CD14-positive monocyte (primary cell): ENCODE measurements at regions not wholly inside any gene's neighbourhood (a gene's known extent, or its start where the extent isn't known, plus 50 kb on each side); places are given as distances from the start of the nearest gene placed in this dataset.

Experiments used
- DNase-seq, 3 donors: peaks; one replicate each; pipeline ENCODE4 v3.0.0-alpha.2; 2011 to 2022
- H2AFZ ChIP-seq: 2 replicates; pipeline ENCODE4 v1.6.0; 2012; ENCODE audit warnings: mild to moderate bottlenecking, low read depth, low read length, inconsistent platforms; ENCODE audit not compliant: insufficient read depth, poor library complexity, severe bottlenecking
- H3K27ac ChIP-seq, 2 donors: 1 replicate in 1 of 2; 2 replicates in 1 of 2; pipeline ENCODE4 v1.5.1; 2012 to 2013; ENCODE audit warnings: low read length in 2 of 2, control low read depth in 1 of 2, inconsistent platforms in 1 of 2, low read depth in 1 of 2, mild to moderate bottlenecking in 1 of 2
- H3K27me3 ChIP-seq, 2 donors: one replicate each; pipeline versions ENCODE4 v1.6.0 to v1.6.1; 2011 to 2013; ENCODE audit warnings: low read length in 2 of 2; ENCODE audit not compliant: control insufficient read depth in 2 of 2, insufficient read depth in 2 of 2
- H3K36me3 ChIP-seq, 2 donors: replicated peaks in 1 of 2; 1 replicate in 1 of 2; 2 replicates in 1 of 2; pipeline versions ENCODE4 v1.5.1 to v1.6.1; 2012 to 2013; ENCODE audit warnings: low read length in 2 of 2, control low read depth in 1 of 2, inconsistent platforms in 1 of 2, mild to moderate bottlenecking in 1 of 2; ENCODE audit not compliant: insufficient read depth in 2 of 2, control insufficient read depth in 1 of 2
- H3K4me1 ChIP-seq, 2 donors: 1 replicate in 1 of 2; 2 replicates in 1 of 2; pipeline versions ENCODE4 v1.5.1 to v1.6.1; 2012 to 2013; ENCODE audit warnings: low read length in 2 of 2, control low read depth in 1 of 2, inconsistent platforms in 1 of 2, mild to moderate bottlenecking in 1 of 2, moderate library complexity in 1 of 2; ENCODE audit not compliant: insufficient read depth in 2 of 2, control insufficient read depth in 1 of 2
- H3K4me2 ChIP-seq: replicated peaks from 2 replicates; pipeline ENCODE3; 2012; ENCODE audit warnings: low read length, moderate library complexity, mild to moderate bottlenecking; ENCODE audit not compliant: poor library complexity, severe bottlenecking; ENCODE audit errors: extremely low read depth
- H3K4me3 ChIP-seq, 3 experiments: fragments of 200-600 bp in 1 of 3; sonication (generic) in 1 of 3; replicated peaks in 1 of 3; 1 replicate in 2 of 3; 2 replicates in 1 of 3; pipeline ENCODE4 v1.5.1; 2011 to 2013; ENCODE audit warnings: low read length in 3 of 3, mild to moderate bottlenecking in 3 of 3, control low read depth in 2 of 3, low read depth in 2 of 3, inconsistent platforms in 1 of 3, moderate library complexity in 1 of 3
- H3K79me2 ChIP-seq: 2 replicates; pipeline ENCODE4 v1.6.0; 2012; ENCODE audit warnings: mild to moderate bottlenecking, control low read depth, inconsistent platforms, low read length, moderate library complexity; ENCODE audit not compliant: insufficient read depth
- H3K9ac ChIP-seq: 2 replicates; pipeline ENCODE4 v1.6.0; 2017; ENCODE audit warnings: low read length, mild to moderate bottlenecking; ENCODE audit not compliant: insufficient read depth, poor library complexity, severe bottlenecking
- H3K9me3 ChIP-seq, 2 donors: replicated peaks in 1 of 2; 1 replicate in 1 of 2; 2 replicates in 1 of 2; pipeline versions ENCODE4 v1.5.1 to v1.6.1; 2012 to 2013; ENCODE audit warnings: low read length in 2 of 2, control low read depth in 1 of 2; ENCODE audit not compliant: control insufficient read depth in 1 of 2, insufficient read depth in 1 of 2
- H4K20me1 ChIP-seq: 2 replicates; pipeline ENCODE4 v1.6.0; 2012; ENCODE audit warnings: mild to moderate bottlenecking, low read length, control low read depth, moderate library complexity; ENCODE audit not compliant: insufficient read depth
- H3K27ac Mint-ChIP-seq, 7 donors: one replicate each; pipeline ENCODE4 v1.8.0; 2020; ENCODE audit warnings: mild to moderate bottlenecking in 7 of 7, mixed read lengths in 7 of 7, moderate library complexity in 6 of 7, inconsistent platforms in 2 of 7
- H3K27me3 Mint-ChIP-seq, 3 donors: one replicate each; pipeline ENCODE4 v1.8.0; 2021 to 2022; ENCODE audit warnings: low read depth in 3 of 3, mild to moderate bottlenecking in 3 of 3, mixed read lengths in 3 of 3, moderate library complexity in 3 of 3, inconsistent platforms in 1 of 3
- H3K36me3 Mint-ChIP-seq, 2 donors: one replicate each; pipeline ENCODE4 v1.8.0; 2020; ENCODE audit warnings: mixed read lengths in 2 of 2, inconsistent platforms in 1 of 2, mild to moderate bottlenecking in 1 of 2
- H3K4me1 Mint-ChIP-seq: one replicate; pipeline ENCODE4 v1.8.0; 2020; ENCODE audit warnings: mild to moderate bottlenecking, mixed read lengths
- H3K4me3 Mint-ChIP-seq, 2 donors: one replicate each; pipeline ENCODE4 v1.8.0; 2020; ENCODE audit warnings: mild to moderate bottlenecking in 2 of 2, mixed read lengths in 2 of 2, moderate library complexity in 1 of 2
- H3K9me3 Mint-ChIP-seq, 7 donors: one replicate each; pipeline ENCODE4 v1.8.0; 2020 to 2022; ENCODE audit warnings: mixed read lengths in 7 of 7, mild to moderate bottlenecking in 6 of 7, moderate library complexity in 6 of 7, inconsistent platforms in 2 of 7
- WGBS: methylation state at CpG from one replicate; pipeline ENCODE4 v1.1.5; 2013; ENCODE audit warnings: missing lambda C conversion rate; ENCODE audit not compliant: insufficient coverage; 5-methylcytosine and 5-hydroxymethylcytosine counted together
- intact Hi-C, 2 donors: fragments of 100-400 bp; cut with micrococcal nuclease; formaldehyde crosslinking; loops; one replicate each; pipeline versions ENCODE4 v1.15.0 to v1.15.1; 2023
- TF ChIP-seq, protein P1 (sequence below): fragments of 200-600 bp; IDR thresholded peaks from one replicate; pipeline ENCODE4 v1.8.0; 2022; ENCODE audit warnings: antibody characterized with exemption, mild to moderate bottlenecking

DNA sequence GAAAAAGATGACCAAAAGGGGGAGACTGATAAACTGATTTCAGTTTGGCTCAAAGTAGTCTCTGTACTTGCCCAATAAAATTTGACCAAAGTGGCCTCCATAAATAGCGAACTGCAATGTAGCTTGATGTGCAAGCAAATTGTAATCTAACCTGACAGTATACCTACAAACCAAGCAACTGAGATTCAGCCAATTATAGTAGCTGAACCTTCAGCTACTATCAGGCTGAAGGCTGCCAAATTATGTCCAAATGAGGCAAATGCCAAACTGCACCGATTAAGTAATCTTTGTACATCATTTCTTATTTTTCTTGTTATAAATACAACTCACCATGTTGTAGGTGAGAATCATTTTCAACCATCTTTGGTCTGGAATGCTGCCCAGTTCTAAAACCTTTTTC lies 390.6 kb downstream of the CDH9 start:
- no peaks in the 10 kb centered on the region for H3K4me1 ChIP-seq
- peaks cover 0 to 23% (median 6%) of the 10 kb centered on the region in 7 donors for H3K9me3 Mint-ChIP-seq

DNA sequence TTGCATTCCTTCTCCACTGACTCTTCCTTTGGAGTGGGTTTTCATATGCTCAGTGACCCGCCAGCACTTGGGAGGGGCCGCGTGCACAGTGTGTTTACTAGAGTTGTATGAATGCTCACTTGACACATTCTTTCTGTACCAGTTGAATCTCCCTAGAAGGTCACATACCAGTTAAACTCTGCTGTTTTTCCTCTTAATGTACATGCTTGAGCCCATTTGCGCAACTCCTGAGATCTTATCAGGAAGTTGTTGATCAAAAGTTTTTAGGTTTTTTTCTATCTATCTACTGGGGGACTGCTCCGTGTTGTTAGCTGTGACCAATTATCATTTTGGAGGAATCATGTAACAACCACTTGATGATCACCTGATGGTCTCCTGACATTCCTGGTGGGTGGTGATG lies 392.7 kb downstream of the CDH9 start:
- Mint-ChIP-seq H3K36me3 (no peaks in the 10 kb centered on the region), H3K9me3 (peaks cover 0 to 20% (median 4%) of the 10 kb centered on the region in 7 donors), H3K4me3 (no peak overlapping the region), H3K27ac (no peak overlapping the region), H3K27me3 (no peaks in the 10 kb centered on the region), H3K4me1 (no peaks in the 10 kb centered on the region)
- no peaks in the 10 kb centered on the region for H3K79me2 ChIP-seq
- no peaks in the 10 kb centered on the region for H3K36me3 ChIP-seq
- no peaks in the 10 kb centered on the region for H4K20me1 ChIP-seq
- intact Hi-C loops: no loop called here
- H3K4me3 ChIP-seq: no peak overlapping the region
- H3K27me3 ChIP-seq: no peaks in the 10 kb centered on the region
- H3K4me2 ChIP-seq: no peak overlapping the region
- H3K27ac ChIP-seq: no peak overlapping the region
- no peak overlapping the region for H2AFZ ChIP-seq
- H3K4me1 ChIP-seq: no peaks in the 10 kb centered on the region
- no CpG with 5 or more reads among the region's 5 CpGs for WGBS
- H3K9me3 ChIP-seq: peaks cover 10 to 15% of the 10 kb centered on the region in 2 donors
- no peak for DNase-seq
- TF ChIP-seq, protein P1, sequence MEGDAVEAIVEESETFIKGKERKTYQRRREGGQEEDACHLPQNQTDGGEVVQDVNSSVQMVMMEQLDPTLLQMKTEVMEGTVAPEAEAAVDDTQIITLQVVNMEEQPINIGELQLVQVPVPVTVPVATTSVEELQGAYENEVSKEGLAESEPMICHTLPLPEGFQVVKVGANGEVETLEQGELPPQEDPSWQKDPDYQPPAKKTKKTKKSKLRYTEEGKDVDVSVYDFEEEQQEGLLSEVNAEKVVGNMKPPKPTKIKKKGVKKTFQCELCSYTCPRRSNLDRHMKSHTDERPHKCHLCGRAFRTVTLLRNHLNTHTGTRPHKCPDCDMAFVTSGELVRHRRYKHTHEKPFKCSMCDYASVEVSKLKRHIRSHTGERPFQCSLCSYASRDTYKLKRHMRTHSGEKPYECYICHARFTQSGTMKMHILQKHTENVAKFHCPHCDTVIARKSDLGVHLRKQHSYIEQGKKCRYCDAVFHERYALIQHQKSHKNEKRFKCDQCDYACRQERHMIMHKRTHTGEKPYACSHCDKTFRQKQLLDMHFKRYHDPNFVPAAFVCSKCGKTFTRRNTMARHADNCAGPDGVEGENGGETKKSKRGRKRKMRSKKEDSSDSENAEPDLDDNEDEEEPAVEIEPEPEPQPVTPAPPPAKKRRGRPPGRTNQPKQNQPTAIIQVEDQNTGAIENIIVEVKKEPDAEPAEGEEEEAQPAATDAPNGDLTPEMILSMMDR: no peak
- no peak overlapping the region for H3K9ac ChIP-seq

More for the DNA sequence above, 390.6 kb downstream of the CDH9 start:
- Histone ChIP-seq H3K4me3 (no peak overlapping the region), H3K4me2 (no peak overlapping the region), H2AFZ (no peak overlapping the region), H3K79me2 (no peaks in the 10 kb centered on the region), H3K9me3 (peaks cover 10 to 13% of the 10 kb centered on the region in 2 donors), H3K36me3 (no peaks in the 10 kb centered on the region), H3K27ac (no peak overlapping the region), H3K27me3 (no peaks in the 10 kb centered on the region), H3K9ac (no peak overlapping the region), H4K20me1 (no peaks in the 10 kb centered on the region)
- no peak overlapping the region for H3K27ac Mint-ChIP-seq
- H3K36me3 Mint-ChIP-seq: no peaks in the 10 kb centered on the region
- no peaks in the 10 kb centered on the region for H3K27me3 Mint-ChIP-seq
- TF ChIP-seq, protein P1: no peak
- intact Hi-C loops: no loop called here
- no peak overlapping the region for H3K4me3 Mint-ChIP-seq
- DNase-seq: no peak
- WGBS: 100% methylated on average over 1 of the region's 2 CpGs
- no peaks in the 10 kb centered on the region for H3K4me1 Mint-ChIP-seq
